Lung microvascular endothelial cell (primary cell): ENCODE measurements at regions not wholly inside any gene's neighbourhood (a gene's known extent, or its start where the extent isn't known, plus 50 kb on each side); places are given as distances from the start of the nearest gene placed in this dataset.
"Not testable (repeated sequence)": the region's sequence is repeated elsewhere in the genome, so short reads cannot be mapped to it uniquely, and the experiment has no call there.

Experiments
- DNase-seq, 2 donors: peaks; one replicate each; pipeline versions ENCODE4 v3.0.0 to v3.0.0-alpha.2; 2010; ENCODE audit warnings: low read depth in 2 of 2

DNA sequence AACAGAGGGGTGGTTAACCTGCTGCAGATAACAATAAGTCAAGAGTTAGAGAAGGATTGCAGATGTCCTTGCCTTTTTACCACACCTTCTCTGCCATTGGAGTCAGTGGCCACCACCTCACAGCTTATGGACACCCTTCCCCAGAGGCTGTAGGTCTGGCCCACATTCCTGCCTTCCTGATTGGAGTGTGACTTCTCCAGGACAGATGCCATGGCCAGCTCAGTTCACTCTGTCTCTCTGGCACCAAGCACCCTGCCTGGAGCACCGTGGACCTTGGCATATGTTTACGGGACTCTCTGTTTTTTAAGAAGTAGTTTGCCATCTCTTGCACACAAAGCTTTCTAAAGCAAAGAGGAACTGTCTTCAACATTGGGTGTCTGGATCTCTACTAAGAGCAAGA lies 323.8 kb downstream of the BCL2L11 start:
- not testable (repeated sequence) for DNase-seq

DNA sequence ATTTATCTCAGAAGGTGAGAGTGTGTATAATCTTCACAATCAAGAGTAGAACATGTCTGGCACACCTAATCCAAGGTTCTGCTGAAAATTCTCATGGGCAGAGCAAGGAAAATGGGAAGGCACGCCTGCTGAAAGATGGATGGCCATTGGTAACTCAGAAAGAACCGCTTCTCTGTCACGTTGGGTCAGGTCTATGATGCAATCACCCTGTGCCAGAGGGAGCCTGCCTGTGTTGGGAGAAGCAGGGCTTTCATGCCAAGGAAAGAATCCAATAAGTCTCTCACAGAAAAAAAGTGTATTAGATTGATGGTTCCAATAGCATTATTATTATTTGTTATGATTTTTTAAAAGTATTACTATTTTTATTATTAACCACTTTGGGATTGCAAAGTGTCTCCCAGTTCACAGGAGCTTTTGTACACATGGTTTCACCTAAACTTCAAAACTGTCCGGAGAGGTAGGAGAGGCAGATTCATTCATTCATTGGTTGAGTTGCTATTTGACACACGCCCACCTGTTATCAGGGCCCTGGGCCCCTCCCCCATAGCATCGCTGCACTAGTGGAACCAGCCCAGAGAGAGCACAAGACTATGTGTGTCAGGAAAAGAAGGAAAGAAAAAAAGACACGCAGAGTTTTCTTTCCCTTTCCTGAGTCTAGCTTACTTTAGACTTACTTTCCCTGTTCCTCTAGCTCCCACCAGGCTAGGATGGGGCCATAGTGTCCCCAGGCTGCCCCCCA lies 324.6 kb downstream of the BCL2L11 start:
- DNase-seq = not testable (repeated sequence)

DNA sequence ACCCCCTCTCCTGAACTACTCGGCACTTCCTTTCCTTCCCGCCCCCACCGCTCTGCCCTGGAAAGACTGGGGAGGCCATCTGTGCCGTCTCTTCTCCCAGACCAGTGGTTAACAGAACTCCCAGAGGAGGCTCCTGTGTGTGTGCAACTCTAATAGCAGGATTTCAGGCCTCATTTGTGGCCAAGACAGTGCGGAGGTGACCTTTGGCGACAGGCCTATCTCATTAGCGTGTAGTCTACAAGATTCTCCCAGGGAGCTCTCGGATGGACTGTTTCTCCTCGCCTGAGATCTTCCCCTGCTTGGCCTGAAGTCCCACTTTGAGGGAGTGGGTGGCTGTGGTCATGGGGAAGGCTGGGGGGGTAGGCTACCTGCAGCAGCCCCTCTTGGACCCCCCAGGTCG lies 325.2 kb downstream of the BCL2L11 start:
- not testable (repeated sequence) for DNase-seq

DNA sequence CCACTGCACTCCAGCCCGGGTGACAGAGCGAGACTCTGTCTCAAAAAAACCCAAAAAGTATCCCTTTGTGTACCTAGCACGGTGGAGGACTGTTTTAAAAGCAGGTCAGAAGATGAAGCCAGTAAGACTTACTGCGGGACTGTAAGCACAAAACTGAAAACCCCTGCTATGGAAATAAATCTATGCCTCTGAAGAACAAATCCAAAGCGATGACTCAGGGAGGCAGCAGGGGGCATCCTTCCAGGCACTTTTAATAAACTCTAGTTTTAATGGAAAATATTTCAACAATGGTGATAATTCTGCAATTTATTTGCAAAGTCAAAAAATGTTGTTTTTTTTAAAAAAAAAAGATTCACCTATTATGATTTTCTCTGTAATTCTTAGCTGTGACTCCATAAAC lies 326.8 kb downstream of the BCL2L11 start:
- DNase-seq = not testable (repeated sequence)

DNA sequence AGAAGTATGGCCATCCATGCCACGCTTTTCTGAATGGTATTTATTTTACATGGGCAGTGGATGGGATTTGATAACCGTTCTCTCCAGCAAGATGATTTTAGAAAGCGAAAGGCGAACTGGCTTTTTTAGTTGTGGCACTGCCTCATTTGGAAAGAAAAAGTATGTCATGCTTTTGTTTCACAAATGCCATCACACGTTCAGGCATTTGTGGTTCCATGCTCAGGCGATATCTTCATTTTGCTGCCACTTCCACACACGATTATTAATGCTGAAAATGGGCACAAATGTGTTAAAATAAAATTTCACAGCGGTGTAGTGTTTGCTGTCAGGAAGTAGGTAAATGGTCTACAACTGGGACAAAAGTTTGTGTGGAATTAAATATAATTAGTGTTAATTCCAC lies 328.1 kb downstream of the BCL2L11 start:
- DNase-seq = not testable (repeated sequence)

DNA sequence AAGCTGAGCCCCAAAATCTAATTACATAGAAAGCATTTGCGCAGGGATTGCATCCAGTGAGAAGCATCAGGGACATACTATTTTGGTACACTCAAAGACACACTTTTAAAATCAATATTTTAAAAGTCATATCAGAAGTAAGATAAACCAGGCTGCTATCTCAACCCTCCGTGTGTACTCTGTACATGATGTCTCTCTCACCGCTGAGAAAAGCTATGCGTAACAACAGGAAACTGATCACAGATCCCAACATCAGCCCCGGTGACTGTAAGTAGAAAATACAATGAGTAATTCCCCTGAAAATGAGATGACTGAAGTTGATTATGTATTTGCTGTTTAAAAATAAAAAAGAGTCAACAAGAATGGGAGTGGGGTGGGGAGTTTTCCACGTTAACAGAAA lies 329.8 kb downstream of the BCL2L11 start:
- DNase-seq = peak in 1 of 2 donors; percentile 33

DNA sequence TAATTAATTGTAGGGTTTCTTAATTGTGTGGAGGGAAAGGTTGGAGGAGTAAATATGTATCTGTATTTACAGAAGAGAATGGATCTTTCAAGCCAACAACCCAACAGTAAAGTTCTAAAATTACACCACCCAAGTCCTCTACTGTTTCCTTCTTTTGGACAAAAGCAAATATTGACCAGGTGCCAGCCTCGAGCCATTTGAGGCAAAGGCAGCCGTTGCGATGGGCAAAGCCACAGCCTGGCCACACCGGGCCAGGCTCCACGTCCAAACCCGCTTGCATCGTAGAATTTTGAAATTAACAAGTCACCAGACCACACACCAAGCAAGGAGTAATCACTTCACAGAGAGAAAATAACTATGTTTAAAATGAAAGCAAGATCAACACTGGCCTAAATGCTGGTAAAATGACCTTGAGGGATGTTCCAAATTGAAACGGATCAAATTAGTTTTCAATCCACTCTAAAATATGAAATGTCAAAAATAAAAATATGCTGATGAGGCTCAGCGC lies 331.0 kb downstream of the BCL2L11 start:
- DNase-seq = not testable (repeated sequence)

DNA sequence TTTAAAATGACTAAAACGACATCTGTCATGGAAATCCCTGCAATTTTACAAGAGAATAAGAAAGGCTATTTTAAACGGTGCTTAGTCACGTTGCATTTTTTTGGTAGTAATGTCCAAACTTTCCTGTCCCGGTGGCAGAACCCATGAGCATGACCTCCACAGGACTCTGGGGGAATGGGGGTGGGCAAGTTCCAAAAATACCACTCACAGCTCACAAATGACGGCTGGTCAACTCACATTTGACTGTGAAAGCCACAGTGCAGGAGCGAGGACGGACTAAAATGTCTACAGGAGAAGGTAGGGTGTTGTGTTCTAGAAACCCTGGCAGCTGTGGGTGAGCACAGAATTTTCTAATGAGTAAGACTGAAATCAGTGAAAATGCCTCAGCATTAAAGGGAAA lies 331.5 kb downstream of the BCL2L11 start:
- DNase-seq = not testable (repeated sequence)

DNA sequence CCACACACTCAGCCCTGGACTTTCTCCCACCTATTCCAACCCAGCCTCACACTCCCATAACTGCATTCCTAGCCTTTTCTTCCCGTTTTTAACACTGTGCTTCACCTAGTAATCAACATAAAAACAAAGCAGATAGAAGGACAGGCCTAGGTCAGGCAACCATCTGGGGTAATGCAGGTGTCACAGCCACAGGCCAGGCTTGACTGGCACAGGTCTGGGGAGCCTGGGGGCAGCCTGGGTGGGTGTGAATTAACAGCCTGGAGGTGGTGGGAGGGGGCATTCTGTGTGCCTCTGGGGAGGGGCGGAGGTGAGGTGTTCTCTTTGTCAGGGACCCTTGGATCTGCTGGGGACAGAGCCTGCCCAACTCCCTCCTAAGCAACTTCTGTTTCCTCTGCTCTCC lies 332.6 kb downstream of the BCL2L11 start:
- DNase-seq = not testable (repeated sequence)

DNA sequence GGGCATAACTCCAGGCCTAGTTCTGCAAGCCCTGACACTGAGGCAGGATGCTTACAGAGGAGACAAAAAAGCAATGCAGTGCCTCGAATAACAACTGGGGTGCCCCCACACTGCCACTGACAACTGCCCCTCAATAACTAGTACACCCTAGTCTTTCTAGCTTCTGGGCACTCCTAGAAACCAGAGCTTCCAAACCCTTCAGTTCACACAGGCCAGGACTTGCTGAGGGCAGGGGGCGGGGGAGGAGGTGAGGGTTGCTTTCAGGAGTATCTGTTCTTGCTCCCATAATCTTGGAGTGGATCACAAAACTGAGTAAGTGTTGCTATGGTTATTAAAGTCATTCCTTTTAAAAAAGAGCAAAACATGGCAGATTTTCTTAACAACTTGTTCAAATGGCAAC lies 333.1 kb downstream of the BCL2L11 start:
- DNase-seq = not testable (repeated sequence)

DNA sequence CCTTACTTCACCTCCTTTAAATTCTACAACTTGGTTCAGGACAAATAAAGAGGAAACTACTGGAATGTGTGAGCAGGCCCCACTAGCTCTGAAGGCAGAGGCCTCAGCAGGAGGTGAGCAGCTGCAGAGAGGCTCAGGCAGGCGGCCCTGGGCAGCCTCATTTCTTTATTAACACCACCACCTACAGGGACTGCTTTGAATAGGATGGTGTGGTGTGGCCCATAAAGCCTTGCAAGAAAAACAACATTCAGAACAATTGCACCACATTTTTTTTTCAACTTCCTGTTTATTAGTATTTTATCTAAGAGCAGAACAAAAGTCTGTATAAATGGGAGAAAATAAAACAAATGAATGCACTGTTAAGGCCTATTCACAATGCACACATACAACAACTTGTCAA lies 333.7 kb downstream of the BCL2L11 start:
- peak; percentile 80 to 81 for DNase-seq

DNA sequence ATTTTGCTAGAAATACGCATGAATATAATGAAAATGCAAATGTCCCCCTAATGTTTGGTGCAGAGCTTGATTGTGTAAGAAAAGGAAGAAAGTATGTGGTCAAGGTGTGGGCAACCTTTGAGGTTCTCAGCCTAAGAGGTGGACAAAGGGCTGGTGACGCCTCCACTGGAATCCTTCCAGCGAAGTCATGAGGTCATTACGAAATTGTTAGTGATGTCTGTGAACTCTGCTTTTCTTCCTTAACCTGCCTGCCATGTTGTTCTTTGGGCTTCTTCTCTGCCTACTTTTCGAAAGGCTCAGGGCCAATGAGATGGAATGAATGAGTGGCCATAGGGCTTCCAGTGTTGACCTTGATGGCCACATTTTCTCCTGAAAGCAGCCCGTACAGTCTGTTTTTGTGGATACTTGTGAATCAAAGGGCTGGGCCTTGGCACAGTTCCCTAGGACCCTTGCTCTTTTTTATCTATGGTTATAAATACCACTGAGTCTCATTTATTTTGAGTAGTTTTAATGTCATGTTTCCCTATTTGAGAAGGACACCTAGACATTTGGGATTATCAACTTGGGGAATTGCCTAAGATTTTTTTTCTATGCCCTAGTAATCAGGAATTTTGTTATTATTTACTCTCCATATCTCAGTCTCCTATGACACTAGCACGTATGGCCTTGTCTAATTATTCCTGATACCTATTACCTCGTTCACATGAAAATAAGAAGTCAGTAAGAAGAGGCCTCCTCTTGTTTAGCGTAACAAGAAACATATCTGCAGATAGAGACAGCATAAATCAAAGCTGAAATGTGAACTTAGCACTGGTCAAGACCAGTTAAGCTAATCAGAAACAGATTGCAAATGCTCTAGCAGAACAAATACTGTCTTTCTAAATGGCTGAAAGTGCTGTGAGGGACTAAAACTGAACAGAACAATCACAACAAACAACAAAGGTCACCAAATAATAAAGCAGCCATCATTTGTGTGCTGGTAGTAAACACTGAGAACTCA lies 334.6 kb downstream of the BCL2L11 start:
- not testable (repeated sequence) for DNase-seq

DNA sequence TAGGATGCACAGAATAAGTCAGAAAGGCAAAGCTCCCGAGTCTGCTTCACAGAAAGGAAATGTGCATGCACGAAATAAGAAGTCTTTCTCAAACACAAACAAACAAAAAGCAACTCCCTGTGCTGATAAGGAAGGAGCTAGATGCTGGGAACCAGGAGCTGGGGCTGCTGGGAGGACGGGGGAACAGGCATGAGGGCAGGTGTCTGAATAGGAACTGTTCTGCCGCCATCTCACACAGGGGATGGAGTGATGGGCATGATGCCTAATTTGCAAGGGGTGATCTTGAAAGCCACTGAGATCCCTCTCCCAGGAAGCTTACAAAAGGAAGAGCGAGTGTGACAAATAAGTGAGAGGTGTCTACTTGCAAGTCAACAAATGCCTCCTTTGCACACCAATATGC lies 336.5 kb downstream of the BCL2L11 start:
- not testable (repeated sequence) for DNase-seq

DNA sequence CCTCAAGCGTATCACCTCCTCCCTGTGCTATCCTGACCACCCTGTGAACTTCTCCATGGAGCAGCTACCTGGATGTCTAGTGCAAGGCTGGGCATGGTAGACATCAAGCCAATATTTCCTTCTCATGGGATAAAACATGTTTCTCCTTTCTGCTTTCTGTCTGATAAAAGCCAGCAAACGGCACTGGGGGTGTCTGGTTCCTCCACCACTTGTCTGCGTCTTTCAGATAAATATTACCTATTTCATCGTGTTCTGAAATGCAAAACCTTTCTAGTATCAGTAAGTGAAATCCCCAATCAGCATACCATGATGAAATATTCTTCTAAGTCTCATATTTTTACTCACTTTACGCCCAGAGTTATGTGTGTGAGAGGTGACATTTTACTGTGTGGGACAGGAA lies 340.2 kb downstream of the BCL2L11 start:
- DNase-seq = not testable (repeated sequence)

DNA sequence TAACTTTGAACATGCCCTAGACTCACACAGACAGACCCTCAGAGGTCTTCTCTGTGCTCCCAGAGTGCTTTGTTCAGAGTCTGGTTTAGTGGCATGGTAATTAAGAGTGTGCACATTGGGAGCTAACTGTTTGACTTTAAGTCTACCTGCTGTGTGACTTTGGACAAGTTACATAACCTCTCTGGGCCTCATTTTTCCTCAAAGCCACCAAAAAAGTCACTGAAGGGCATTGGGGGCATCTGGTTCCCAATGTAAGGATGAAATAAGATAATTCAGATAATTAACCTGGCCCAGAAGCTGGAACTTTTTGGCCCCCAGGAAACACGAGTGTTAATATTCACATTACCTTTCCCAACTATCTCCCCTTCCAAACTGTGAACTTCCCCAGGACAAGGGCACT lies 341.1 kb downstream of the BCL2L11 start:
- not testable (repeated sequence) for DNase-seq

DNA sequence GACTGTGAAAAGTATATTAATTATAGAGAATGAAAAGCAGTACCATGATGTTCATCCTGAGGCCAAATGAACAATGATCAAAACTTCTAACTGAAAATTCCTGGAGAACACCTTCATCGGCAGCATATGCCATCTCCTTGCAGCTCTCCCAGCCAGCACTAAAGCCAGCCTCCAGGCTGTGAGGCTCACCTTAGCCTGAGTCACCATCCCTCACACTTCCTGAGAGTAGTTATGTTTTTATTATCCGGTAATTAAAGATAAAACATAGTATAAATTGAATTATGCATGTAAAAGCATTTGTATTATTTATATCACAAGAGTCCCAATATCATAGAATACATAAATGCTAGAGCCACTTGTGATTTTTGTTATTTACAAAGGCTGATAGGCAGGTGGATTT lies 341.9 kb downstream of the BCL2L11 start:
- not testable (repeated sequence) for DNase-seq

DNA sequence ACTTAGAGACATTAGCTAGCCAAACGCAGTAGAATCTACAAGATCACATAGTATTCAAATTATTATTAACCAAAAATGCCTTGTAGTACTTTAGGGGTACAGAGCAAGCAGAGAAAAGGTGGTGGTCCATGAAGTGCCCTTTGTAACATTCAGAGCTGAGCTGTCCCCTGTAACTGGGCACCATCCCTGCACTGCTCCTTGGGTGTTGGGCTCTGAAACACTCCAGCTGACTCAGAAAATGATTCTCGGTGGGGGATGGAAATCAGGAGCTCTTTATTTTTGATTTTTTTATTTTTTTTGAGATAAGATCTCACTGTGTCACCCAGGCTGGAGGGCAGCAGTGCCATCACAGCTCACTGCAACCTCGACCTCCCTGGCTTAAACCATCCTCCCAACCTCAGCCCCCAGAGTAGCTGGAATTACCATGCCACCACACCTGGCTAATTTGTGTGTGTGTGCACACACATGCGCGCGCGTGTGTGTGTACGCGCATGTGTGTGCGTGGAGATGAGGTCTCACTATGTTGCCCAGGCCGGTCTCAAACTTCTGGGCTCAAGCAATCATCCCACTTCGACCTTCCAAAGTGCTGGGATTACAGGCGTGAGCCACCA lies 342.6 kb downstream of the BCL2L11 start:
- DNase-seq = peak in 1 of 2 donors; percentile 41

DNA sequence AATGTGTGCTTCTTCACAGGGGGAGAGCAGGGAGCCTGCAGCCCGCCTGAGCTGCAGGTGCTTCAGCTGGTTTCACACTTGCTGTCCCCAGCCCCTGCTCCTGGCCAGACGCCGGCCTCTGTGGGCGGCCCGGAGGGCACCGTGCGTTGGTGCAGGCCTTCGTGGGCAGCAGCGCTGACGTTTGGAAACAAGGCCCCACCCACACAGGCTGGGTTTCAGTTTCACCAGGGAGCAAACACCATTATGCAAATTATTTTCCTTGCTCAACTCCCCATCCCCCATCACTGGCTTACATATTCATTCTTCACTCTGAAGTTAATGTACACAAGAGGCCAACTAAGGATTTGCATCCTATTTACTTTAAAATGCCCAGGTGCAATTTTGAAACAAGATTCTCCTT lies 343.2 kb downstream of the BCL2L11 start:
- DNase-seq = not testable (repeated sequence)

DNA sequence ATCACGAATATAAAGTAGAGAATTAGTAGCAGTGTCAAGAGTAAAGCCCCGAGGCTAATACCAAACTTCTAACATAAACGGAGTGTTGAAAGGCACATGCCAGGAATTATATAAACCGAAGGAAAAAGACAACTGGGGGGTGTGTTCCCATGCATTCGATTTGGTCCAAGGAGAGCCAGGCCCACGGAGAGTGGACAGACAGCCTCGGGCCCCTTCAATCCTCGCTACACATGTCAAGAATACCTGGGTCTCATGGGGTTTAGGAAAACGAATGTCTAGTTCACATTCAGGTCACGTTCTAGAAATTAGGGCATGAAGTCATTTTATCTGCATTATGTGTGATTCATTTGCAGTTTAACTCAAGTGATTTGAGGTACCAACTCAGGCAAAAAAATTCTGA lies 343.7 kb downstream of the BCL2L11 start:
- not testable (repeated sequence) for DNase-seq

DNA sequence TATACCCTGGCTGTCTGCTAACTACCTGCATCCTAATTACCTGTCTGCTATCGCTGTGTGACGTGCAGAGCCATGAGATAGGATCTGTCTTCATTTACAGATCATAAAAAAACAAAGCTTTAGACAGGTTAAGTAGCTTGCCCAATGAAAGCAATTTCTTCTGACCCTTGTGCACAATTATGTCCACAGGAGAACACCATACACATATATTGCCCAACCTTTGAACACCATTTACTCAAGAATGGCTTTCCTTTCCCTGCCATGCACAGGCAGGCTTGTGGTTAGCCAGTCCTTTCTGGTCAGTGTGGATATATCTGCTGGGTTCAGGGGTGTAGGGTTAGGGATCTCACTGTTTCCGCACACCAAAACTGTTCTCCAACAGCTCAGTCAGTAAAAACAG lies 344.8 kb downstream of the BCL2L11 start:
- not testable (repeated sequence) for DNase-seq

DNA sequence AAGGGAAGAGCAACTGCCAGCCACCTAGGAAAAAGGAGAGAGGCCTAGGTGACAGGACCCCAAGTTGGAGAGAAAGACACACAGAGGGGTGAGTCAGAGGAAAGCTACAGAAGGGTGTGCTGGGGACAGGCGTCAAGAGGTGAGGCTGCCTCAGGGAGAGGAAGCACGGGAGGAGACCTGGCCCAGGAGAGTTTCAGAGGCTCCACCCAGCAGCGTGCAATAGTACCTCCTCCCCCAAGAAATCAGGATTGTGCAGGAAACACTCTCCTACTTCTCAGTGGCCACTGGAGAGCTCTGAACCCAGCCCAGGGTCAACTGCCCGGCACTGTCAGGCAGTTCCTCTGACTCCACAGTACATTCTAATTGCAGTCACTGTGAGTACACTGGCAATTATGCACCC lies 346.0 kb downstream of the BCL2L11 start:
- DNase-seq = not testable (repeated sequence)

DNA sequence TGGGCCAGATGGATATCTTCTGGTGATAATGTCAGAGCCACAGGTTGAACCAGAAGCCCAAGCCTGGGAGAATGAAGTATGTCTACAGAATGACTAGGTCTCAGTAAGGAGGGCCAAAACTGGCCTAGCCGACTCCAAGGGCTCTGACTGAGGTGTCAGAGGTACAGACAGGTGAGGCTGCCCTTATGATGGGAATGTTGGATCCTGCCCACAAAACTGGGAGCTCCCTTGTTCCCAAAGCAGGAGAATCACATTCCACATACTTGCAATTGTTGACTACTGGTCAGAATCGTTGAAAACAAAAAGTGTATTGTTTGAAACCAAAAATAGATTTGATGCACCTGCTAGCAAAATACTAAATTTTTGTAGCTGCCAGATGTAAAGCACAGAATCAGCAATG lies 350.2 kb downstream of the BCL2L11 start:
- not testable (repeated sequence) for DNase-seq
